SK-N-MC (cell line): ENCODE measurements at regions not wholly inside any gene's neighbourhood (a gene's known extent, or its start where the extent isn't known, plus 50 kb on each side); places are given as distances from the start of the nearest gene placed in this dataset.

Experiments
- DNase-seq: peaks from one replicate; pipeline ENCODE4 v3.0.0-alpha.2; 2011; ENCODE audit warnings: low read depth, low spot score
- H3K27ac ChIP-seq: fragments of 200-600 bp; sonication (generic); 2 replicates; pipeline ENCODE4 v1.5.1; 2016; ENCODE audit warnings: mixed run types
- H3K36me3 ChIP-seq: fragments of 200-600 bp; sonication (generic); 2 replicates; pipeline ENCODE4 v1.6.1; 2017; ENCODE audit warnings: antibody characterized with exemption, low read length, mixed read lengths; ENCODE audit not compliant: insufficient read depth
- H3K4me3 ChIP-seq: fragments of 200-600 bp; sonication (generic); 2 replicates; pipeline ENCODE4 v1.5.1; 2016
- H3K9ac ChIP-seq: fragments of 200-600 bp; sonication (generic); 2 replicates; pipeline ENCODE4 v1.8.0; 2017; ENCODE audit warnings: mixed run types, mixed read lengths; ENCODE audit not compliant: insufficient read length
- H3K9me3 ChIP-seq: fragments of 200-600 bp; sonication (generic); 2 replicates; pipeline ENCODE4 v1.6.1; 2017; ENCODE audit warnings: low read depth, mild to moderate bottlenecking, antibody characterized with exemption, low read length, moderate library complexity, mixed read lengths
- EZH2 ChIP-seq: fragments of 200-600 bp; sonication (generic); IDR thresholded peaks from one replicate; pipeline ENCODE4 v1.6.1; 2017; ENCODE audit warnings: antibody characterized with exemption
- FOXP2 ChIP-seq: optimal IDR thresholded peaks from 2 replicates; pipeline ENCODE3; 2011; ENCODE audit warnings: mild to moderate bottlenecking, moderate library complexity; ENCODE audit not compliant: insufficient read depth; ENCODE audit errors: extremely low read length, control extremely low read depth
- POLR2AphosphoS5 ChIP-seq: IDR thresholded peaks from 2 replicates; pipeline ENCODE4 v1.6.1; 2012; ENCODE audit warnings: mild to moderate bottlenecking, low read depth, low read length, borderline replicate concordance

DNA sequence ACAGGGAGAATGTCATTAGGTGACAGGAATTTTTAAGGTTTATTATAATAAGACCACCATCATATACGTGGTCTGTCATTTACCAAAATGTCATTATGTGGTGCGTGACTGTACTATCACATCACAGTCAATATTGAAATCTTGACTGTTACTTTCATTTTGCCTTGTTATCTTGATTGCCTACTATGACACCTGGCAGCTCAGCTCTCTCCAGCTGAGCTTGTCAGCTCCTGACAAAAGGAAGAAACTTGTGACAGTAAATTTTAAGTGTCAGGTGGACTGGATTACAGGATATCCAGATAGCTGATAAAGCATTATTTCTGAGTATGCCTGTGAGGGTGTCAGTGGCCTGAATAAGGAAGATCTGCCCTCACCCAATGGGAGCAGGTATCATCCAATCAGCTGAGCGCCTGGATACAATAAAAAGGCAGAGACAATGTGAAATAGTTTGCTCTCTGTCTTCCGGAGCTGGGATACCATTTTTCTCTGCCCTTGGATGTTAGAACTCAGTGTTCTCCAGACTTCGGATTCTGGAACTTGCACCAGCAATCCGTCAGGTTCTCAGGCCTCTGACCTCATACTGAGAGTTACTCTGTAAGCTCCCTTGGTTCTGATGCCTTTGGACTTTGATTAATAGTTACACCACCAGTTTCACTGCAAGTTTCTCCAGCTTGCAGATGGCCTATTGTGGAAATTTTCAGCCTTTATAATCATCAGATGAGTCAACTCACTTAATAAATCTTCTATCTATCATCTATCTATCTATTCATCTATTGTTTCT, 1454.7 kb upstream of the IGFBP7 start:
- Histone ChIP-seq H3K9ac (no peak overlapping the region), H3K4me3 (no peak overlapping the region)

GRCh38 chr4:58561170-58561569, 1451.0 kb upstream of the IGFBP7 start:
- H3K27ac ChIP-seq: no peak overlapping the region
- no peak for DNase-seq
- H3K9me3 ChIP-seq: no peaks in the 10 kb centered on the region
- TF ChIP-seq POLR2AphosphoS5 (no peak), FOXP2 (no peak), EZH2 (no peak)
- no peak overlapping the region for H3K4me3 ChIP-seq
- no peaks in the 10 kb centered on the region for H3K36me3 ChIP-seq
- H3K9ac ChIP-seq: no peak overlapping the region

More for the DNA sequence above, 1454.7 kb upstream of the IGFBP7 start:
- no peak overlapping the region for H3K27ac ChIP-seq
- H3K36me3 ChIP-seq: no peaks in the 10 kb centered on the region
- TF ChIP-seq EZH2 (no peak), FOXP2 (no peak), POLR2AphosphoS5 (no peak)
- H3K9me3 ChIP-seq: no peaks in the 10 kb centered on the region
- DNase-seq: no peak

GRCh38 chr4:58560736-58561135, 1450.6 kb upstream of the IGFBP7 start:
- Histone ChIP-seq H3K36me3 (no peaks in the 10 kb centered on the region), H3K9ac (no peak overlapping the region), H3K4me3 (no peak overlapping the region), H3K9me3 (no peaks in the 10 kb centered on the region), H3K27ac (no peak overlapping the region)
- no peak for TF ChIP-seq EZH2
- TF ChIP-seq POLR2AphosphoS5: no peak
- no peak for TF ChIP-seq FOXP2
- DNase-seq: no peak

DNA sequence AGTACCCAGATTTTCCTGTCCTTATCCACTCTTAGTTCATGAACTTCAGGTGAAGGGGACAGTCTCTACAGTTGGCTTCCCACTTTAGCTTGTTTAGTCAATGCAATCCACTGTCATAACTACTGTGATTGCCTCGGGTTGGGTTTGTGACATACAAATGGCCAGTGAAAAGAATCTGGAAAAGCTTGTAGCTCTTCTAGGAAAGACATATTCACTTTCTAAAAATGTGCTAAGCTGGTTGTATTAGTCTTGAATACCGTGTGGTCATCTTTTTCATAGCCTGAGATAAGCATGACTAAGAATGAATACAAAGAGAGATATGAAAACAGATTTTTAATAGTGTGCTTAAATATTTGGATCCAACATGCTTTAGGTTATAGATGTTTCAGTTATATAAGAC, 1443.5 kb upstream of the IGFBP7 start:
- H3K9ac ChIP-seq: no peak overlapping the region
- no peak for TF ChIP-seq EZH2
- no peak for TF ChIP-seq POLR2AphosphoS5
- TF ChIP-seq FOXP2: no peak
- H3K4me3 ChIP-seq: no peak overlapping the region
- no peaks in the 10 kb centered on the region for H3K9me3 ChIP-seq
- no peak for DNase-seq
- H3K36me3 ChIP-seq: no peaks in the 10 kb centered on the region
- no peak overlapping the region for H3K27ac ChIP-seq

DNA sequence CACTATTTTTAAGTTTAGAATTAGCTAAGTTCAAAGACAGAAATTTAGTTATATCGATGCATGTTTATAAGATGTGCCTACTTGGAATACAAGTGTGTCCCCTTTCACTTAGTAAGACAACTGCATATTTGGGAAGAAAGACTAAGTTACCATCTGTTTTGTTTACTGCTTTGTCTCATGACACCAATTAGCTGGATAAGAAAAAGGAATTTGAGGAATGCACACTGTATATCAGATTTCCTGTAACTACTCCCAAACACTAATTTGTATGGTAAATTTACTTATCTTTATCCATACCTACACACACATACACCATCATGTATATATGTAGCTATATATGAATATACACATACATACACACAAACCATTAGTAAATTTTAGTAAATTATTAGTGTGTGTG, 1442.8 kb upstream of the IGFBP7 start:
- Histone ChIP-seq H3K9me3 (no peaks in the 10 kb centered on the region), H3K36me3 (no peaks in the 10 kb centered on the region), H3K9ac (no peak overlapping the region), H3K27ac (no peak overlapping the region), H3K4me3 (no peak overlapping the region)
- DNase-seq: no peak
- TF ChIP-seq POLR2AphosphoS5: no peak
- no peak for TF ChIP-seq FOXP2
- no peak for TF ChIP-seq EZH2

DNA sequence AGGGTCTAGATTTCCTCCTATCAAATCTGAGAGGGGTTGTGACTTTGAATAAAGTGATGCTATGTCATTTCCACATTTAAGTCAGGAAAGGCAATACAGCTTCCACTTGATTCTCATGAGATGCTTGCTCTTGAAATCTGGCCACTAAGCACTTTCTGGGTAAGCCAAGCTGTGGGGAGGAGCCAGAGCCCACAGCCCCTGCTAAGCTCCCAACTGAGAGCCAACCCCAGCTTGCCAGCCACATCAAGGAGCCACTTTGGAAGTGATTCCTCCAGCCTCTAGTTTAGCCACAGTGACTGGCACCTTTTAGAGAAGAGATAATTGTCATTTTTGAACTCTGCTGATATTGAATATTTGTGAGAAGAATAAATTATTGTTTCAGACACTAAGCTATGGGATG, 1441.5 kb upstream of the IGFBP7 start:
- Histone ChIP-seq H3K9me3 (no peaks in the 10 kb centered on the region), H3K9ac (no peak overlapping the region), H3K36me3 (no peaks in the 10 kb centered on the region), H3K27ac (no peak overlapping the region), H3K4me3 (no peak overlapping the region)
- no peak for TF ChIP-seq EZH2
- no peak for TF ChIP-seq FOXP2
- TF ChIP-seq POLR2AphosphoS5: no peak
- DNase-seq: no peak

DNA sequence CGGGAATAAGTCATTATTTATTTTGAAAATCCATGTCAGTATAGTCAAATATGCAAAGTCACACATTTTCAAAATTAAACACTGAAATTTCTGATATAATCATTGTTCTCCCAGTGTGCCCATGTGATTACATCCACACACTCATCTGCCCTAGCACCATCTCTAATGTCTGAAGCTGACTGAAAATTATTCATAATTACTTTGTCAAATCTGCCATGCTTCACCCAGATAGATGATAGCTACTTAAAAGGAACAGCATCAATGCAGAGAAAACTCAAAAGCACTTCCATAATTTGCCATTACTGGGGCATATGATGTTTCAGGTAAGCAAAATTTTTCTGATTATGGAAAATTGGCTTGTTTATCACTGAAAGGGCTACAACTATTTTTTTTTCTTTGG, 1433.3 kb upstream of the IGFBP7 start:
- no peaks in the 10 kb centered on the region for H3K9me3 ChIP-seq
- H3K36me3 ChIP-seq: no peaks in the 10 kb centered on the region
- H3K27ac ChIP-seq: no peak overlapping the region
- no peak for DNase-seq
- TF ChIP-seq POLR2AphosphoS5 (no peak), FOXP2 (no peak), EZH2 (no peak)
- H3K9ac ChIP-seq: no peak overlapping the region
- no peak overlapping the region for H3K4me3 ChIP-seq

DNA sequence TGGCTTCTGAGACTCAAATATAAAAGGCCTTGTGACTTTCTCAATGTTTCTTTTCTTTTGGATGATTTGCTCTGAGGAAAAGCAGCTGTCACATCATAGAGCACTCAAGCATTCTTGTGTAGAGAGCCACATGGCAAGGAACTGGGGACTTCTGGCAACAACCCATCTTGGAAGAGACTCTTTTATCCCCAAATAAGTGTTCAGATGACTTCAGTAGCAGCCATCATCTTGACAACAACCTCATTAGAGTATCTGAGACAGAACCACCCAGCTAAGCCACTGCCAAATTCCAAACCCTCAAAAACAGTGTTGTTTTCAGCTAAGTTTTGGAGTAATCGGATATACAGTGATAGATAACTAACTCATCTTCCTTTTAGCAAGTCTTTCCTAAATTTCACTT, 1431.7 kb upstream of the IGFBP7 start:
- Histone ChIP-seq H3K9ac (no peak overlapping the region), H3K27ac (no peak overlapping the region), H3K36me3 (no peaks in the 10 kb centered on the region), H3K4me3 (no peak overlapping the region), H3K9me3 (no peaks in the 10 kb centered on the region)
- DNase-seq: no peak
- no peak for TF ChIP-seq EZH2
- TF ChIP-seq FOXP2: no peak
- no peak for TF ChIP-seq POLR2AphosphoS5
